NOMO-1 treated with DMSO at 0.1 percent for 48 hours (cell line): ENCODE measurements at regions not wholly inside any gene's neighbourhood (a gene's known extent, or its start where the extent isn't known, plus 50 kb on each side); places are given as distances from the start of the nearest gene placed in this dataset.

ENCODE experiments used
- DNase-seq: peaks from one replicate; lab custom pipeline; 2025; ENCODE audit not compliant: unreplicated experiment; lab: John Stamatoyannopoulos, UW

DNA sequence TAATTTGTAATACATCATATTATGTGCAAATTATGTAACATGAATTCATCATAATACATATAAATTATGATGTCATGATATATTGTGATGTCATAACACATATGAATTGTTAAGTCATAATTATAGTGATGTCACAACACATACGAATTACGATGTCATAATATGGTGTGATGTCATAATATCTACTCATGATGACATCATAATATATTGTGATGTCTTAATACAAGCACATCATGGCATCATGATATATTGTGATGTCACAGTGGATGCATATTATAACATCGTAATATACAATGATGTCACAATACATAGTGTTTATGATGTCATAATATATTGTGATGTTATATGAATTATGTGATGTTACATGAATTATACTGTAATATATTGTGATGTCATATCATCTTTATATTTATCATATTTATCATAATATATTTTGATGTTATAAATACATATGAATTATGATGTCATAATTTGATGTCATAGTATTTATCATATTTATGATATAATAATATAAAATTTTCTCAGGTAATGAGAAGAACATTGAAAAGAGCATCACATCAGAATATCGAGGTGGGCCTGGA, 1793.0 kb downstream of the TP53TG3F start:
- no peak for DNase-seq

DNA sequence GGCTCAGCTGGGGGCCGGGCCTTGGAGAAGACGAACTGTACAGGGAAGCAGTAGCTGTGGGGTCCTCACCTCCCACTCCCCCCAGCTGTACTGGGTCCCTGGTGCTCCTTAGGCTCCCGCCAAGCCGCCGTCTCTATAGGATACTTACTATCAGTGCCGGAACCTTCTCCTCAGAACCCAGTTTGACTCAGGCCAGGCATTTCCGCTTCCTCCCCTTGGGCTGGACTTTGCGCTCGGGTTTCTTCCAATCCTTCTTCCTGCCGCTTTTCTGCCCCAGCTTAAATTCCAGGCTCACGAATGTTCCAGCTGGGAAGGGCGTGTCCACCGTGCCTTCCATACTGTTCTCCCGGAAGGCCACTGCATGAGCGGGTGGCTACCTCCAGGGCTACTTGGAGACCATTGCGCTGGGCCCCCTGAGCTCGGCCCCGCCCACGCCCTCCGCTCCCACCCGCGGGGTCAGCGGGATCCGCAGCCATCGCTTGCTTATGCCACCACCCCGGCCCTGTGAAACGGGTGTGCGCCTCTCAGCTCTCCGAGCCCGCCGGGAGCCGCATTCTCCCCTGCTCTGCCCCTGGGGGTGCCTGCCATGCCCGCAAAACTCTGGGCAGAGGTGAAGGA, 1795.9 kb downstream of the TP53TG3F start:
- no peak for DNase-seq

DNA sequence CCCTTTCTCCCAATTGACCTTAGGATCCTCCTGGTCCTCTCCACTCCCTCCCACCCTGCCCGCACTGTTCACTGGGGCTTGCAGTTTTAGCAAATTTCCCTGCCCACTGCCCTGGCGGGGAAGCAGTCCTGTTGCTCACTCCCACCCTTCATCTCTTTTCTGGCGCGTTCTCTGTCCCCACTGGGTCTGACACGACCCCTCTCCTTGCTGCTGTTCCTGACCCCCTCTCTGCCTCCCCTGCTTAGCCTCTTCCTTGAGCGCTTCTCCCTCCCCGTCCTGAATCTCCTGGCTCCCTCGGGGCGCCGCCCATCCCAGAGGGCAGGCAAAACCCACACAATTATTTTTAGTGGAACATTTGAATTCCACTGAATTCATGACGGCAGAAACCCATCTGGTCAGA, 1796.4 kb downstream of the TP53TG3F start:
- DNase-seq = no peak

DNA sequence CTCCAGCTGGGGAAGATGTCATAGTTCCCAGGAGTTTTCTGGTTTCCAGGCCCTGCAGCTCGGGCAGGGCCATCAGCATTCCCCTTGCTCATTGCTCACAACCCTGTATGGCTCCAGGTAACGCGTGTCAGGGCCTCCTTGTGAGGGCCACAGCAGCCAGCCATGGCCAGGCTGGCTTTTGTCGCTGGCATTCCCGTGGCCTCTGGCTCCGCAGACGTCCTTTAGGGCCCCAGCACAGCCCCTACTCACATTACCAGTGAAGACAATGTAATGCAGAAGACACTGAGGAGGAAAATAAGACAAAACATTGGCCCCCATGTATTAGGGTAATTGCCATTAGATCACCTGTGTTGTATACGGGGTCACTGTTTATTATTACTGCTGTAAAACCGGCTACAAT, 1799.0 kb downstream of the TP53TG3F start:
- no peak for DNase-seq

DNA sequence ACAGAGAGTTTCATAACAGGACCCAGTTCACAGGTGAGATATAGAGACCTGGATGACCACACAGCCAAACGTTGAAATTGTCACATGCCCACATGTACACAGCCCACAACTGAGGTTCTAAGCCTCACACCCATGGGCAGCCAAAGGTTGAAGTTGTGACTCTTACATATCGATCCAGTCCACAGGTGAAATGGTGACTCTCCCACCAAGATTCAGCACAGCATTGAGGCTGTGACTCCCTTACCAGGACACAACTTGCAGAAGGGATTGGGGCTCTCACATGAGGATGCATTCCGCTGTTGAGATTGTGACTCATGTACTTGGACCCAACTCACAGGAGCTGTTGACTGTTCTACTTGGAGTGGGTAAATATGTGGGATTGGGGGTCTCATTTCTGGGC, 1836.4 kb downstream of the TP53TG3F start:
- DNase-seq = no peak

DNA sequence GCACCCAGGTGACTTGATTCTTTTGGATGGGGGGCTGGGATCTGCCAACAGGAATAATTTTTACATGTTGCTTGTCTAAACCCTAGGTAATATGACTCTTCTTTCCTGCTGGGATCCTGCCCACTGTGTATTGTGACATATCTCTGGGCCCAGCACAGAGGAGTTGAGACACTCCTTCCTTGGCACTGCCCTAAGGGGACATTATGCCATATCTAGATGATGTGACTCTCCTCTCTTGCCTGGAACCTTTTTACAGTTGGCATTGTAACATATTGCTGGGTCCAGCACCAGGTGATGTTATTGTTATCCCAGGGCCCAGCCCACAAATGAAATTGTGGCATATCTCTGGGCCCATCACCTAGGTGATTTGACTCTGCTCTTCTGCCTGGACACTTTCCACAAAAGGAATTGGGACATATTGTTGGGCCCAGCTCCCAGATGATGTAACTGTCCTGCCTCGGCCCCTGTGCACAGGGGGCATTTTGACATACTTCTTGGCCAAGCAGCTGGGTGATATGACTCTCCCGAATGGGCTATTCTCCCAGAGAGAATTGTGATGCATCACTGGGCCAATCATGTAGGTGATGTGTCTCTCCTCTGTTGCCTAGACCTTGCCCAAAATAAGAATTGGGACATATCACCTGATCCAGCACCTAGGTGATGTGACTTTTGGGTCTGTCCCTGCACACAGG, 1837.7 kb downstream of the TP53TG3F start:
- no peak for DNase-seq

DNA sequence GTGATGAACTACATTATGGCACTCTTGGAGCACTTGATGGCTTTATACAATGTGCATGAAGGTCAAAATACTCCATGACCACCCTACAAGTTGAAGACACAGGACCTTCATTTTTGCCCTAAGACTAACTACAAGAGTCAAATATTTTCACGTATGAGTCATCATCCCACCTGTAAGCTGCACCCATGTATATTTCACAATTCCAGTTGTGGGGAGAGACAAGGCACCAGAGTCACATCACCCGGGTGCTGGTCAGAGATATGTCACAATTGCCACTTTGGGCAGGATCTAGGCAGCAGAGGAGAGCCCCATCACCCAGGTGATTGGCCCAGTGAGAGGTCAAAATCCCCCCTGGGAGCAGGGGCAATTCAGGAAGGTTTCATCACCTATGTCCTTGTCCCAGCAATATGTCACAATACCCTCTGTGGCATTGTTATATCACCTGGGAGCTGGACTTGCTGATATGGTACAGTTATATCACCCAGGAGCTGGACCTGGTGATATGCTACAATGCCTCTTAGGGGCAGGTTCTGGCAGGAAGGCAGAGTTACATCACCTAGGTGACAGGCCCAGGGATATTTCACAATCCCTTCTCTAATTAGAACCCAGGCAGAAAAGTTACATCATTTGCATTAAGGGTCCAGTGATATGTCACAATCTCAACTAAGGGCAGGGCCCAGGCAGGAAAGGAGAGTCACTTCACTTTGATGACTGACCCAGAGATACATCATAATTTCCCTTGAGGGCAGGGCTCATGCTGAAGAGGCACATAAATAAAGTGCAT, 1839.2 kb downstream of the TP53TG3F start:
- no peak for DNase-seq

DNA sequence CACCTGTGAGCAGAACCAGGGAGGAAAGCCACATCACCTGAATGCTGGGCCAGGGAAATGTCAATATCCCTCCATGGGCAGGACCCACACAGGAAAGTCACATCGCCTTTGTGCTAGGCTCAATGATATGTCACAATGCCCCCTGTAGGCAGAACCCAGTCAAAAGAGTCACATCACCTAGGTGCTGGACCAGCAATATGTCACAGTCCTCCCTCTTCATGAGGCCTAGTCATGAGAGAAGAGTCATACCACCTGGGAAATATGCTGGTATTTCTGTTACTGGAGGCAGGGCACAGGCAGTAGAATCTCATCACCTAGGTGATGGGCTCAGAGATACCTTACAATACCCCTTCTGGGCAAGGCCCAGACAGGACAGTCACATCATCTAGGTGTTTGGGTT, 1843.4 kb downstream of the TP53TG3F start:
- no peak for DNase-seq

DNA sequence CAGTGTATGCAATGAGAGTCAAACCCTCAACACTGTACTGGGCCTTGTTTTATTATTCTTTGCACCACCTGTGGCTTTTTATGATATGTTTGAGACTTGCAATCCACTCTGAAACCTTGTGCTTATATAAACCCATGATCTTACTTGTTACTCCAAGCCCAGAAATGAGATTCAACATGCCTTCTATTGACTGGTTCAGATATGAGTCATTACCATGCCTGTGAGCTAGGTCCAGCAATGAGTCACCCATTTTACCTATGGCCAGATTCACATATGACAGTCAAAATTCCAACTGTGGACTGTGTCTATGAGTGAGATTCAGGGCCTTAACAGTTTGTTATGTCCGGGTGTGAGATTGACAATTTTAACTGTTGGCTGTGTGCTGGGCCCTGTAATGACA, 1846.1 kb downstream of the TP53TG3F start:
- DNase-seq = no peak

DNA sequence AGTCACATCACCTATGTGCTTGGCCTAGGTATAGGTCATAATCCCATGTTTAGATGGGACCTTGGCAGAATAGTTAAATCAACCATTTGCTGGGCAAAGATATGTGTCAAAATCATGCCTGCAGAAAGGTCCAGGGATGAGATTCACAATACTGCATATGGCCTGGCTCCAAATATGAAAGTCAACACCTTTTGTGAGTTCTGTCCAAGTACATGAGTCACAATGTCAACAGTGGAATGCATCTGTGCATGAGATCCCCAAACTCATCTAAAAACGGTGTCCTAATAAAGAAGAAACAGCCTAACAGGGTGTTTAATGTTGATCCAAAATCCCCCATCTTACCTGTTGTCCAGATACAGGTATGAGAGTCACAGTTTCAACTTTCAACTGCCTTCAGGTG, 1847.5 kb downstream of the TP53TG3F start:
- no peak for DNase-seq

DNA sequence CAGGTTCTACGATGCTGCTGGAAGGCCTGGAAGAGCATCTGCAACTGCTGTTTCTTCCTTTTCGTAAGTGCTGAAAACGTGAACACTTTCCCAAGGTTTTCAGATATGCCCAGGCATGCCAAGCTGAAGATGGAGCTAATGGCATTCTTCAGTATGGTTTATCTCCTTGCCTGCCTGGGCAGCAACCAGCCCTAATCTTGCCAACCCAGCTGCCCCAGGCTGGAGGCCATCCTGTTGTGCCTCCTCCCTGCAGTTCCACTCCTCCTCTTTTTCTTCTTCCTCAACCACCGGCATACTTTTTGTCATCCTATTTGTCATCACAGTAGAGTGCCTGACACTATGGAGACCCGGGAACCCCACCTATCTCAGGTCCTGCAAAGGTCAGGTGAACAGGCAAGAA, 1849.3 kb downstream of the TP53TG3F start:
- DNase-seq = no peak

DNA sequence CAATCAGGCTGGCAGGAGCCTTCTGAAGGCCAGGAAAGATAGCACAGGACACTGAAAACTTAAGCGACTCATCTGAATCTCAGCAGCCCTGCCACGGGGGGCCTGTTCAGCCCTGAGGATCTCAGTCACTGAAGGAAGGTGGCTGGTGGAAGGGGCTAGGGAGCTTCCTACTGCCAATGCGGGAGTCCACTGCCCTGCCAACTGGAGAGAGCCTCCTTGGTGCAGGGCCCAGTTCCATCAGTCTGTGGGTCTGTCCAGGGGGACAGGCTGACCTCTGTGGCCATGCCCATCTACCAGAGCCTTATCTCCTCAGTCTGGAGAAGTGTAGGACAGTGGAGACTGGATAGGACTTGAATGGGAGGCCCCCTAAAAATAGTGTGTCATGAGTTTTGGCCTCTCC, 1851.6 kb downstream of the TP53TG3F start:
- DNase-seq = no peak

DNA sequence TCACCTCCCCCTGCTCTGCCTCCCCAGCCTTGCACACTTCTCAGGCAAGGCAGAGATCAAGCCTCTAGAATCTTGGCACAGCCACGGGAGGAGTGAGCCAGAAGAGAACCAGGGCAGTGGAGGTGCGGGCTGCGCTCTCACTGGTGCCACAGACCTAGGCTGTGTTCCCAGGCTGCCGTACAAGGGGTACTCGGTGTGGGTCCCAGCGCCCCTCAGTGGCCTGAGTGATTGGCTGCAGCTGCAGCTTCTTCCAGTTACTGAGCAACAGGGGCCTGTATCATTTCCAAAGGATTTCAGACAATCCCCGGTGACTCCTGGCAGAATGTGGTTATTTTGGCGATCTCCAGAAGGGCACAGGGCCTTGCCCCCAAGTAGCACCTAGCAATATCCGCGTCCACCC, 1852.1 kb downstream of the TP53TG3F start:
- no peak for DNase-seq

DNA sequence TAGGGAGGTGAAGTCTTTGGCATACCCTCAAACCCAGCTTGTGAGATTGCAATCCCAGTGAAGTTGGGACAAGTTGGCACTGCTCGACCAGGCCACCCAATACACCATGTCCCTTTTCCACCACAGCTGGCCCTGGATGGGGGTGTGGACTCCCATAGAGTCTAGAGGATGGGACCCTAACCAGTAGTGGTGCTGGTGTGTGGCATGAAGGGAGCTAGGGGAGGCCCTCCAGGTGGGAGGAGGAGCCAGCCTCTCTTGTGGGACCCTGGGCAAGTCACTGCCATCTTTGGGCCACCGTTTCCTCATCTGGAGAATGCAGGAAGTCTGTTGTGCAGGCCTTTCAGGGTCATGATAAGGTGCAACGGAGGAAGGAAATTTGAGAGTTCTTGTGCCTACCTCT, 1854.9 kb downstream of the TP53TG3F start:
- DNase-seq = no peak

DNA sequence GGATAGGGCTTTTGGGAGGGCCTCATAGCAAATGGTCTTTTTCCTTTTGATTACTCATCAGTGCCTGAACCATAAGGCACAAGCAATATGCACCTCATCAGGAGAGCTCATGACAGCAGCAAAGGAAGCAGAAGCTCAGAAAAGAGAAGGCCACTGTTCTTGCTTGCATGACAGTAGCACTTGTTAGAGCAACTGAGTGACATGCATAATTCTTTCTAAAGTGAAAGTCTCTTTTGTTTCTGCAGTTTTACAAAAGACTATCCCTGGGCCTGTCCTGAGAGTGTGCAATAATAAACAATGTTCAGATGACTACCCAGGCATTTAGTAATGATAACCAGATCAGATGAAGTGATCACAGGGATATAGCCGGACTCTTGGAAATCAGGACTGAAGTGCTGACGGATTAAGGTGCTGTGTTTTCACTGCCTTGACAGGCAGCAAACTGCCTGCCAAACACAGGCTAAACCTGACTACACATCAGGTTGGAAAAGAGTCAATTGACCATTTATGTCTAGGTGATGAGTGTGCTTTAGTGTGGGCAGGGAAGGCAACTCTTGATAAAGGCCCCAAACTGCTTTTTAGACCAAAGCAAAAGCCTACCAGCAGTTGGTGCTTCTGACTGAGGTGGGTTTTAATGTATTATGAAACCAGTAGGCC, 1860.3 kb downstream of the TP53TG3F start:
- DNase-seq = no peak

DNA sequence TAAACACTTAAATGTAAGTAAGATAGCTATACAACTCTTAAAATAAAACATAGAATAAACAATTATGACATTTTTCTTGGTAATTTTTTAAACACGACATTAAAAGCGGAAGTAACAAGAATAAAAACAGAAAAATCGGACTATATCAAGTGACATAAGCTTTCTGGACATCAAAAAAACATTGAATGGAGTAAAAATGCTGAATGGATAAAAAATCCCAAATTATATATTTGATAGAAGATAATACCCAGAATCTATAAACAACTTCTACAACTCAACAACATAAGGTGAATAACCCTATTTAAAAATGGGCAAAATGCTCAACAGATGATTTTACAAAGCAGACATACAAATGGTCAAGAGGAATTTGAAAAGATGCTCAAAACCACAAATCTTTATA, 1866.5 kb downstream of the TP53TG3F start:
- DNase-seq = no peak

DNA sequence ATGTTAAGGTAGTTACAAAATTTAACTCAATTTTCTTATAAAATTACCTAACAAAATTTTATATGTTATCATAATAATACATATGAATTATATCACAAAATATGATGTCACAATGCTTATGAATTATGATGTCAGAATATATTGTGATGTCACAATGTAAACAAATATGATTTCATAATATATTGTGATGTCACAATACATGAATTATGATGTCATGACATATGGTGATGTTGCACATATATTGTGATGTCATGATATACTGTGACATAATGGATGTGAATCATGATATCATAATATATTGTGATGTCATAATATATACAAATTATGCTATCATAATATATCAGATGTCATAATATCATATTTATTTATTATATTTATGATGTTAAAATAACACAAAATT, 1879.9 kb downstream of the TP53TG3F start:
- DNase-seq = no peak

DNA sequence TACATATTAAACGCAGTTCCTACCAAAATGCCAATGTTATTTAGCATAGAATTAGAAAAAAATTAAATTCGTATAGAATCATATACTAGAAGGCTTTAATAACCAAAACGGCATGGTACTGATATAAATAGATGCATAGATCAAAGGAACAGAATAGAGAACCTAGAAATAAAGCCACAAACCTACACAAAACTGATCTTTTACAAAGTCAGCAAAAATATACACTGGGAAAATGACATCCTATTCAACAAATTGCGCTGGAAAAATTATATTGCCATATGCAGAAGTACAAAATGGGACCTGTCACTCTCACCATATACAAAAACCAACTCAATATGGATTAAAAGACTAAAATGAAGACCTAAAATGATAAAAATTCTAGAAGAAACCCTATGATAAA, 1882.6 kb downstream of the TP53TG3F start:
- no peak for DNase-seq

DNA sequence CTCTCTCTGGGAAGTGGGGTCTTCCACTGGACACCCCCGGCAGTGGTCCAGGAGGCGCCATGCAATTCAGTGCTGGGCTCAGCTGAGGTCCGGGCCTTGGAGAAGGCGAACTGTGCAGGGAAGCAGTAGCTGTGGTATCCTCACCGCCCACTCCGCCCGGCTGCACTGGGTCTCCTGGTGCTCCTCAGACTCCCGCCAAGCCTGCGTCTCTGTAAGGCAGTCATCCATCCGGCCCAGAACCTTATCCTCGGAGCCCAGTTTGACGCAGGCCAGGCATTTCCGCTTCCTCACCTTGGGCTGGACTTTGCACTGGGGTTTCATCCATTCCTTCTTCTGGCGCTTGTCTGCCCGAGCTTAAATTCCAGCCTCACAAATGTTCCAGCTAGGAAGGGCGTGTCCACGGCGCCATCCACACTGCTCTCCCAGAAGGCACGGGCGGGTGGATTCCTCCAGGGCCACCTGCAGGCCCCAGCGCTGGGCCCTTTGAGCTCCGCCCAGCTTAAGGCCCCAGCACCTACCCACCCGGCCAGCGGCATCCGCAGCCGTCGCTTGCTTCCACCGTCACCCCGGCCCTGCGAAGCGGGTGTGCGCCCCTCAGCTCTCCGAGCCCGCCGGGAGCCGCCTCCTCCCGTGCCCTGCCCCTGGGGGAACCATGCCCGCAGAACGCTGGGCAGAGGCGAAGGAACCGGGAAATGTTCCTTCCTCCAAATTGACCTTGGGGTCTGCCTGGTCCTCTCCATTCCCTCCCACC, 1884.8 kb downstream of the TP53TG3F start:
- no peak for DNase-seq

DNA sequence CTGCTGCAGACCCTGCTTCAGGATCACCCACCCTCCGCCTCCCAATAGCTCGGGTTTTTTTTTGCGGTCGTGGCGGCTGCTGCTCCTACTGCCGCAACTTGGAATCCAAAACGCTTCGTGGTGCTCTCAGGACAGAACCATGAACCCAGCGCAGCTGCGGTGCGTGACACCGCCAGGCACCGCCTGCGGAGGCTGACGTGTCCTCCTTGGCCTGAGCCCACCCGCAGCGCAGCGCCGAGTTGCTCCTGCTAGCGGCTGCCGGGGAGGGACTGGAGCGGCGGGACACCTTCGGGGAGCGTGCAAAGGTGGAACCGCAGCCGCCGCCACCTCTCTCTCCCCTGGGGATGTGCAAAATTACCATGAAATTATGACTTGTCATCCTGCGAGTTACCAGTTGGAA, 1893.0 kb downstream of the TP53TG3F start:
- DNase-seq = no peak

DNA sequence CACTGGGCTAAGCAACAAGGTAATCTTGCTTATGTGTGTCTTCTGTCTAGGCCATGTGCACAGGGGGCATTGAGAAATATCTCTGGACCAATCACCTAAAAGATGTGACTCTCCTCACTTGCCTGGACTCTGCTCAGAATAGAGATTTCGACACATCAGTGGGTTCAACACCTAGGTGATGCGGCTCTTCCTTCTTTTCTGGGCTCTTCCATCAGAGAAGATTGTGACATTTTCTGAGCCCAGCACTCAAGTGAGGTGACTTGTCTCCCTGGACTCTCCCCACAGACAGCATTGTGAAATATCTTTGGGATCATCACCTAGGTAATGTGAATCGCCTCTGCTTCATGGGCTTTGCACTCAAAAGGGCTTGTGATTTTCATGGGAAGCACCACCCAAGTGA, 1904.1 kb downstream of the TP53TG3F start:
- no peak for DNase-seq
